Mucosa of rectum (tissue), 2 donors: ENCODE measurements at regions not wholly inside any gene's neighbourhood (a gene's known extent, or its start where the extent isn't known, plus 50 kb on each side); places are given as distances from the start of the nearest gene placed in this dataset.

ENCODE experiments used
- H3K27ac ChIP-seq, 2 donors: one replicate each; pipeline ENCODE4 v1.7.0; 2013; ENCODE audit warnings: inconsistent platforms in 2 of 2, low read depth in 2 of 2, low read length in 2 of 2
- H3K27me3 ChIP-seq, 2 donors: one replicate each; pipeline ENCODE4 v1.7.0; 2013; ENCODE audit warnings: low read length in 2 of 2; ENCODE audit not compliant: control insufficient read depth in 2 of 2, insufficient read depth in 2 of 2
- H3K36me3 ChIP-seq, 2 donors: one replicate each; pipeline ENCODE4 v1.7.0; 2013; ENCODE audit warnings: low read length in 2 of 2; ENCODE audit not compliant: control insufficient read depth in 2 of 2, insufficient read depth in 2 of 2
- H3K4me1 ChIP-seq, 2 donors: one replicate each; pipeline ENCODE4 v1.7.0; 2013; ENCODE audit warnings: low read length in 2 of 2, mild to moderate bottlenecking in 1 of 2; ENCODE audit not compliant: control insufficient read depth in 2 of 2, insufficient read depth in 2 of 2
- H3K4me3 ChIP-seq, 2 donors: one replicate each; pipeline ENCODE4 v1.7.0; 2013; ENCODE audit warnings: low read length in 2 of 2
- H3K9ac ChIP-seq, 2 donors: one replicate each; pipeline ENCODE4 v1.7.0; 2013; ENCODE audit warnings: low read length in 2 of 2, low read depth in 1 of 2, mild to moderate bottlenecking in 1 of 2
- H3K9me3 ChIP-seq, 2 donors: one replicate each; pipeline ENCODE4 v1.7.0; 2013; ENCODE audit warnings: low read length in 2 of 2; ENCODE audit not compliant: control insufficient read depth in 2 of 2
- donor health status: healthy.
- donor health status: Normal muscosa, but diverticular disease.

GRCh38 chr10:64206409-64206808 lies 685.2 kb downstream of the REEP3 start:
- Histone ChIP-seq H3K9me3 (no peaks in the 10 kb centered on the region), H3K27me3 (no peaks in the 10 kb centered on the region), H3K4me3 (no peak overlapping the region), H3K9ac (no peak overlapping the region), H3K27ac (no peak overlapping the region), H3K4me1 (no peaks in the 10 kb centered on the region), H3K36me3 (no peaks in the 10 kb centered on the region)

GRCh38 chr10:64209561-64209960 lies 688.4 kb downstream of the REEP3 start:
- Histone ChIP-seq H3K4me1 (no peaks in the 10 kb centered on the region), H3K9me3 (no peaks in the 10 kb centered on the region), H3K9ac (no peak overlapping the region), H3K4me3 (no peak overlapping the region), H3K36me3 (no peaks in the 10 kb centered on the region), H3K27me3 (no peaks in the 10 kb centered on the region), H3K27ac (no peak overlapping the region)

GRCh38 chr10:64210211-64210610 lies 689.0 kb downstream of the REEP3 start:
- H3K4me3 ChIP-seq: no peak overlapping the region
- H3K27ac ChIP-seq: no peak overlapping the region
- no peaks in the 10 kb centered on the region for H3K9me3 ChIP-seq
- H3K27me3 ChIP-seq: no peaks in the 10 kb centered on the region
- H3K9ac ChIP-seq: no peak overlapping the region
- no peaks in the 10 kb centered on the region for H3K4me1 ChIP-seq
- H3K36me3 ChIP-seq: no peaks in the 10 kb centered on the region

- Histone ChIP-seq H3K4me1 (no peaks in the 10 kb centered on the region), H3K27ac (no peak overlapping the region), H3K4me3 (no peak overlapping the region), H3K9me3 (no peaks in the 10 kb centered on the region), H3K27me3 (no peaks in the 10 kb centered on the region), H3K36me3 (no peaks in the 10 kb centered on the region), H3K9ac (no peak overlapping the region)
Measured at GRCh38 chr10:64211466-64211865, 690.3 kb downstream of the REEP3 start.

- no peaks in the 10 kb centered on the region for H3K27me3 ChIP-seq
- H3K9ac ChIP-seq: no peak overlapping the region
- no peaks in the 10 kb centered on the region for H3K4me1 ChIP-seq
- no peaks in the 10 kb centered on the region for H3K9me3 ChIP-seq
- H3K4me3 ChIP-seq: no peak overlapping the region
- H3K27ac ChIP-seq: no peak overlapping the region
- H3K36me3 ChIP-seq: no peaks in the 10 kb centered on the region
Measured at GRCh38 chr10:64215088-64215487, 693.9 kb downstream of the REEP3 start.

- Histone ChIP-seq H3K4me3 (no peak overlapping the region), H3K27ac (no peak overlapping the region), H3K36me3 (no peaks in the 10 kb centered on the region), H3K9ac (no peak overlapping the region), H3K4me1 (no peaks in the 10 kb centered on the region), H3K27me3 (no peaks in the 10 kb centered on the region), H3K9me3 (no peaks in the 10 kb centered on the region)
Measured at GRCh38 chr10:64219271-64220025, 698.2 kb downstream of the REEP3 start.

- no peaks in the 10 kb centered on the region for H3K4me1 ChIP-seq
- H3K36me3 ChIP-seq: no peaks in the 10 kb centered on the region
- no peaks in the 10 kb centered on the region for H3K9me3 ChIP-seq
- no peaks in the 10 kb centered on the region for H3K27me3 ChIP-seq
- H3K9ac ChIP-seq: no peak overlapping the region
- H3K27ac ChIP-seq: no peak overlapping the region
- H3K4me3 ChIP-seq: no peak overlapping the region
Measured at GRCh38 chr10:64234489-64234888, 713.3 kb downstream of the REEP3 start.

GRCh38 chr10:64257704-64258103 lies 736.5 kb downstream of the REEP3 start:
- H3K36me3 ChIP-seq: no peaks in the 10 kb centered on the region
- no peak overlapping the region for H3K4me3 ChIP-seq
- H3K9ac ChIP-seq: no peak overlapping the region
- no peaks in the 10 kb centered on the region for H3K4me1 ChIP-seq
- H3K27me3 ChIP-seq: no peaks in the 10 kb centered on the region
- no peaks in the 10 kb centered on the region for H3K9me3 ChIP-seq
- H3K27ac ChIP-seq: no peak overlapping the region

GRCh38 chr10:64261092-64261491 lies 739.9 kb downstream of the REEP3 start:
- no peak overlapping the region for H3K9ac ChIP-seq

DNA sequence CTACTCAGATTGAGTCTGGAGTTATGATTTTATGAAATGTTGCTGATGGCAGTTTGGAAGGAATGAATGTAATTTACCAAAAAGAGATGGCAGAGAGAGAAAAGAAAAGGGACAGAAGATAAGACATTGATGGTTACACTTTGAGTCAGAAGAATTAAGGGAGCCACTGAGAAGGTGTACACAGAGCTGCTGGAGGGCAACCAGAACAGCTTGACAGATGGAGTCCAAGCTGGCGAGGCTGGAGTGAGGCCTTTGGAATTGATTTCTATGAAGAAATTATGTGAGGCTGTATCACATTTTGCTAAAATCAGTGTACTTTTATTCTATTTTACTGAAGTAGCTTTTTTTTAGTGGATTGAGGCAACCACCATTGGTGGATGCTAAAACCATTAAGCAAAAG lies 740.5 kb downstream of the REEP3 start:
- Histone ChIP-seq H3K27ac (no peak overlapping the region), H3K9me3 (no peaks in the 10 kb centered on the region), H3K36me3 (no peaks in the 10 kb centered on the region), H3K9ac (no peak overlapping the region), H3K4me1 (no peaks in the 10 kb centered on the region), H3K27me3 (no peaks in the 10 kb centered on the region), H3K4me3 (no peak overlapping the region)

More at GRCh38 chr10:64261092-64261491, 739.9 kb downstream of the REEP3 start:
- no peaks in the 10 kb centered on the region for H3K36me3 ChIP-seq
- no peaks in the 10 kb centered on the region for H3K9me3 ChIP-seq
- no peak overlapping the region for H3K4me3 ChIP-seq
- H3K27me3 ChIP-seq: no peaks in the 10 kb centered on the region
- no peak overlapping the region for H3K27ac ChIP-seq
- no peaks in the 10 kb centered on the region for H3K4me1 ChIP-seq
